Fibroblast of lung (primary cell): ENCODE measurements at regions not wholly inside any gene's neighbourhood (a gene's known extent, or its start where the extent isn't known, plus 50 kb on each side); places are given as distances from the start of the nearest gene placed in this dataset.

ENCODE experiments used
- EZH2 ChIP-seq: IDR thresholded peaks from 2 replicates; pipeline ENCODE4 v1.5.1; 2012; ENCODE audit warnings: low read length, control low read depth, mild to moderate bottlenecking; ENCODE audit errors: missing control alignments
- TF ChIP-seq, protein P1 (sequence below), 2 donors: IDR thresholded peaks in 1 of 2; conservative IDR thresholded peaks in 1 of 2; 1 replicate in 1 of 2; 2 replicates in 1 of 2; pipeline ENCODE4 v1.5.1; 2011 to 2012; ENCODE audit warnings: low read length in 2 of 2, control low read depth in 1 of 2, inconsistent platforms in 1 of 2, low read depth in 1 of 2, mild to moderate bottlenecking in 1 of 2

DNA sequence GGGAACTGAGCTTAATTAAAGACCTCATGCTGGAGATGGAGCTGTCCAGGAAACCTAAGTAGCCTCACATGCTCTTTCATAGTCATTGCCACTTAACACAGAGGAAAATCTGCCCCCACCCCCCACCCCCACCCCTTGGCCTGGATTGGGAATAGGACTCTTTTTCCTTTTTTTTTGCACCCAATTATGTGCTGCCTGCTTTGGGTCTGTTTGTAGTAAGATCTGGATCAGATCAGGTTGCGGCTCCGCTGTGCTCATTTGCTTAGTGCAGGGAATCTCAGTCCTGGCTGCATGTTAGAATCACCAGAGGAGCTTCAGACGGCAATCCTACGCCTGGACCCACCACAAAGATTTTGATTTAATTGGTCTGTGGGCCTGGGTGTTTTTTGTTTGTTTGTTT lies 219.0 kb downstream of the UTP18 start:
- TF ChIP-seq EZH2, result no peak
- TF ChIP-seq, protein P1, sequence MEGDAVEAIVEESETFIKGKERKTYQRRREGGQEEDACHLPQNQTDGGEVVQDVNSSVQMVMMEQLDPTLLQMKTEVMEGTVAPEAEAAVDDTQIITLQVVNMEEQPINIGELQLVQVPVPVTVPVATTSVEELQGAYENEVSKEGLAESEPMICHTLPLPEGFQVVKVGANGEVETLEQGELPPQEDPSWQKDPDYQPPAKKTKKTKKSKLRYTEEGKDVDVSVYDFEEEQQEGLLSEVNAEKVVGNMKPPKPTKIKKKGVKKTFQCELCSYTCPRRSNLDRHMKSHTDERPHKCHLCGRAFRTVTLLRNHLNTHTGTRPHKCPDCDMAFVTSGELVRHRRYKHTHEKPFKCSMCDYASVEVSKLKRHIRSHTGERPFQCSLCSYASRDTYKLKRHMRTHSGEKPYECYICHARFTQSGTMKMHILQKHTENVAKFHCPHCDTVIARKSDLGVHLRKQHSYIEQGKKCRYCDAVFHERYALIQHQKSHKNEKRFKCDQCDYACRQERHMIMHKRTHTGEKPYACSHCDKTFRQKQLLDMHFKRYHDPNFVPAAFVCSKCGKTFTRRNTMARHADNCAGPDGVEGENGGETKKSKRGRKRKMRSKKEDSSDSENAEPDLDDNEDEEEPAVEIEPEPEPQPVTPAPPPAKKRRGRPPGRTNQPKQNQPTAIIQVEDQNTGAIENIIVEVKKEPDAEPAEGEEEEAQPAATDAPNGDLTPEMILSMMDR (conservative IDR thresholded peaks at IDR 0.05 in 1 of 2, IDR thresholded peaks at IDR 0.05 in 1 of 2; ENCODE audit: low read depth in 1 of 2, low read length in 2 of 2), result no peak
